ENCODE measurements at regions not wholly inside any gene's neighbourhood (a gene's known extent, or its start where the extent isn't known, plus 50 kb on each side); places are given as distances from the start of the nearest gene placed in this dataset.

- TF ChIP-seq CTCF (IDR thresholded peaks at IDR 0.05) (no peak), POLR2A (IDR thresholded peaks at IDR 0.05) (no peak)
Observed at GRCh38 chr5:133736512-133736911, 124.2 kb upstream of the FSTL4 start.

All from uterus (tissue), 2 donors.